Spleen (tissue), 7 donors: ENCODE measurements at regions not wholly inside any gene's neighbourhood (a gene's known extent, or its start where the extent isn't known, plus 50 kb on each side); places are given as distances from the start of the nearest gene placed in this dataset.

Source experiments
- POLR2A ChIP-seq, 3 donors: fragments of 450-650 bp; IDR thresholded peaks; one replicate each; pipeline ENCODE4 v1.5.1; 2017; ENCODE audit warnings: antibody characterized with exemption in 3 of 3, mild to moderate bottlenecking in 1 of 3
- POLR2AphosphoS5 ChIP-seq, 3 donors: sonication (generic); formaldehyde crosslinking; IDR thresholded peaks; one replicate each; pipeline ENCODE4 v1.5.1; 2017; ENCODE audit warnings: antibody characterized with exemption in 3 of 3
- TF ChIP-seq, protein P1 (sequence below), 11 experiments: fragments of 200-600 bp in 7 of 11; fragments of 450-650 bp in 4 of 11; sonication (generic) in 4 of 11; IDR thresholded peaks in 8 of 11; conservative IDR thresholded peaks in 3 of 11; 1 replicate in 7 of 11; 2 replicates in 4 of 11; pipeline versions ENCODE4 v1.4.0 to v1.8.0; 2016 to 2021; ENCODE audit warnings: antibody characterized with exemption in 11 of 11, inconsistent platforms in 4 of 11, mild to moderate bottlenecking in 1 of 11
- donor health status: DM: no; HTN: no; CAD: no; lungs with moderate emphysema.
- donor health status: DM: no; HTN: no; CAD: no.
- donor health status: DM: no; HTN: no; CAD: no.

DNA sequence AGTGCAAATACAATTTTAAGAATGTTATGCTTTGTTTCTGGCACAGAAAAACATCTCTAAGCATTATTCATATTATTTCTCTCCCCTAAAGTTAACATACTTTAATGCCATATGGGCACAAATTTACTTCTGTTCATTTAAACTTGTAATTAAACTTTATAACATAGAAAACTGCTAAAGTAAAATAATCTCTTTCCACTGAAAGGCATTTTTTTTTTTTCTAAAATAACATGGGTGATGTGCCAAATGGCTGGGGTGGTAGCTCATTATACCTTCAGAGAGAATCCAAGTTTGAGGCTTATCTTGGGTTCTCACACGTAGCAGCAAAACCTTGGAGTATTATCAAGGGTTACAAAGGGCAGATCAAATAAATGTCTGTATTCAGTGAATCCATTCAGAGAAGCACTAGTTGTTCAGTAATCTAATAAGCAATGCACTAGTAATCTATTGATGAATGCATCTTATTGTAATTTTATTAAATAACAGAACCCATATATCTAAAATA, 257.6 kb upstream of the POU5F2 start:
- TF ChIP-seq POLR2AphosphoS5 (IDR thresholded peaks at IDR 0.05) (no peak), POLR2A (IDR thresholded peaks at IDR 0.05) (no peak)
- TF ChIP-seq, protein P1, sequence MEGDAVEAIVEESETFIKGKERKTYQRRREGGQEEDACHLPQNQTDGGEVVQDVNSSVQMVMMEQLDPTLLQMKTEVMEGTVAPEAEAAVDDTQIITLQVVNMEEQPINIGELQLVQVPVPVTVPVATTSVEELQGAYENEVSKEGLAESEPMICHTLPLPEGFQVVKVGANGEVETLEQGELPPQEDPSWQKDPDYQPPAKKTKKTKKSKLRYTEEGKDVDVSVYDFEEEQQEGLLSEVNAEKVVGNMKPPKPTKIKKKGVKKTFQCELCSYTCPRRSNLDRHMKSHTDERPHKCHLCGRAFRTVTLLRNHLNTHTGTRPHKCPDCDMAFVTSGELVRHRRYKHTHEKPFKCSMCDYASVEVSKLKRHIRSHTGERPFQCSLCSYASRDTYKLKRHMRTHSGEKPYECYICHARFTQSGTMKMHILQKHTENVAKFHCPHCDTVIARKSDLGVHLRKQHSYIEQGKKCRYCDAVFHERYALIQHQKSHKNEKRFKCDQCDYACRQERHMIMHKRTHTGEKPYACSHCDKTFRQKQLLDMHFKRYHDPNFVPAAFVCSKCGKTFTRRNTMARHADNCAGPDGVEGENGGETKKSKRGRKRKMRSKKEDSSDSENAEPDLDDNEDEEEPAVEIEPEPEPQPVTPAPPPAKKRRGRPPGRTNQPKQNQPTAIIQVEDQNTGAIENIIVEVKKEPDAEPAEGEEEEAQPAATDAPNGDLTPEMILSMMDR (IDR thresholded peaks at IDR 0.05 in 8 of 11, conservative IDR thresholded peaks at IDR 0.05 in 3 of 11) = no peak
